ENCODE measurements at regions not wholly inside any gene's neighbourhood (a gene's known extent, or its start where the extent isn't known, plus 50 kb on each side); places are given as distances from the start of the nearest gene placed in this dataset.

DNA sequence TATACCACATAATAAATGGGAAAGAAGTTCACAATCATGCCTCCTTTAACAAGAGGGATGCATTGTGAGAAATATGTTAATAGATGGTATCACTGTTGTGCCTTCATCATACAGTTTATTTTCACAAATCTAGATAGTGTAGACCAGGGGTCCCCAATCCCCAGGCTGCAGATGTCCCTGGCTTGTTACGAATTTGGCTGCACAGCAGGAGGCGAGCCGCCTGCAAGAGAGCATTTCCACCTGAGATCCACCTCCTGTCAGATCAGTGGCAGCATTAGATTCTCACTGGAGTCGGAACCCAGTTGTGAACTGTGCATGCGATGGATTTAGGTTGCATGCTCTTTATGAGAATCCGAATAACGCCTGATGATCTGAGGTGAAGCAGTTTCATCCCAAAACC lies 361.9 kb upstream of the ZWINT start (continued):
- TF ChIP-seq, protein P1, sequence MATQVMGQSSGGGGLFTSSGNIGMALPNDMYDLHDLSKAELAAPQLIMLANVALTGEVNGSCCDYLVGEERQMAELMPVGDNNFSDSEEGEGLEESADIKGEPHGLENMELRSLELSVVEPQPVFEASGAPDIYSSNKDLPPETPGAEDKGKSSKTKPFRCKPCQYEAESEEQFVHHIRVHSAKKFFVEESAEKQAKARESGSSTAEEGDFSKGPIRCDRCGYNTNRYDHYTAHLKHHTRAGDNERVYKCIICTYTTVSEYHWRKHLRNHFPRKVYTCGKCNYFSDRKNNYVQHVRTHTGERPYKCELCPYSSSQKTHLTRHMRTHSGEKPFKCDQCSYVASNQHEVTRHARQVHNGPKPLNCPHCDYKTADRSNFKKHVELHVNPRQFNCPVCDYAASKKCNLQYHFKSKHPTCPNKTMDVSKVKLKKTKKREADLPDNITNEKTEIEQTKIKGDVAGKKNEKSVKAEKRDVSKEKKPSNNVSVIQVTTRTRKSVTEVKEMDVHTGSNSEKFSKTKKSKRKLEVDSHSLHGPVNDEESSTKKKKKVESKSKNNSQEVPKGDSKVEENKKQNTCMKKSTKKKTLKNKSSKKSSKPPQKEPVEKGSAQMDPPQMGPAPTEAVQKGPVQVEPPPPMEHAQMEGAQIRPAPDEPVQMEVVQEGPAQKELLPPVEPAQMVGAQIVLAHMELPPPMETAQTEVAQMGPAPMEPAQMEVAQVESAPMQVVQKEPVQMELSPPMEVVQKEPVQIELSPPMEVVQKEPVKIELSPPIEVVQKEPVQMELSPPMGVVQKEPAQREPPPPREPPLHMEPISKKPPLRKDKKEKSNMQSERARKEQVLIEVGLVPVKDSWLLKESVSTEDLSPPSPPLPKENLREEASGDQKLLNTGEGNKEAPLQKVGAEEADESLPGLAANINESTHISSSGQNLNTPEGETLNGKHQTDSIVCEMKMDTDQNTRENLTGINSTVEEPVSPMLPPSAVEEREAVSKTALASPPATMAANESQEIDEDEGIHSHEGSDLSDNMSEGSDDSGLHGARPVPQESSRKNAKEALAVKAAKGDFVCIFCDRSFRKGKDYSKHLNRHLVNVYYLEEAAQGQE (IDR thresholded peaks at IDR 0.05; ENCODE audit: unreplicated experiment), result no peak
- TF ChIP-seq, protein P2, sequence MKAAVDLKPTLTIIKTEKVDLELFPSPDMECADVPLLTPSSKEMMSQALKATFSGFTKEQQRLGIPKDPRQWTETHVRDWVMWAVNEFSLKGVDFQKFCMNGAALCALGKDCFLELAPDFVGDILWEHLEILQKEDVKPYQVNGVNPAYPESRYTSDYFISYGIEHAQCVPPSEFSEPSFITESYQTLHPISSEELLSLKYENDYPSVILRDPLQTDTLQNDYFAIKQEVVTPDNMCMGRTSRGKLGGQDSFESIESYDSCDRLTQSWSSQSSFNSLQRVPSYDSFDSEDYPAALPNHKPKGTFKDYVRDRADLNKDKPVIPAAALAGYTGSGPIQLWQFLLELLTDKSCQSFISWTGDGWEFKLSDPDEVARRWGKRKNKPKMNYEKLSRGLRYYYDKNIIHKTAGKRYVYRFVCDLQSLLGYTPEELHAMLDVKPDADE (IDR thresholded peaks at IDR 0.05), result no peak
- TF ChIP-seq, protein P3, sequence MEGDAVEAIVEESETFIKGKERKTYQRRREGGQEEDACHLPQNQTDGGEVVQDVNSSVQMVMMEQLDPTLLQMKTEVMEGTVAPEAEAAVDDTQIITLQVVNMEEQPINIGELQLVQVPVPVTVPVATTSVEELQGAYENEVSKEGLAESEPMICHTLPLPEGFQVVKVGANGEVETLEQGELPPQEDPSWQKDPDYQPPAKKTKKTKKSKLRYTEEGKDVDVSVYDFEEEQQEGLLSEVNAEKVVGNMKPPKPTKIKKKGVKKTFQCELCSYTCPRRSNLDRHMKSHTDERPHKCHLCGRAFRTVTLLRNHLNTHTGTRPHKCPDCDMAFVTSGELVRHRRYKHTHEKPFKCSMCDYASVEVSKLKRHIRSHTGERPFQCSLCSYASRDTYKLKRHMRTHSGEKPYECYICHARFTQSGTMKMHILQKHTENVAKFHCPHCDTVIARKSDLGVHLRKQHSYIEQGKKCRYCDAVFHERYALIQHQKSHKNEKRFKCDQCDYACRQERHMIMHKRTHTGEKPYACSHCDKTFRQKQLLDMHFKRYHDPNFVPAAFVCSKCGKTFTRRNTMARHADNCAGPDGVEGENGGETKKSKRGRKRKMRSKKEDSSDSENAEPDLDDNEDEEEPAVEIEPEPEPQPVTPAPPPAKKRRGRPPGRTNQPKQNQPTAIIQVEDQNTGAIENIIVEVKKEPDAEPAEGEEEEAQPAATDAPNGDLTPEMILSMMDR (conservative IDR thresholded peaks at IDR 0.05; ENCODE audit: low read depth in 2 of 2), result no peak
- TF ChIP-seq CREB1 (CRISPR knock-in tag; IDR thresholded peaks at IDR 0.05; ENCODE audit: low read depth) (no peak), ZNF331 (CRISPR knock-in tag; IDR thresholded peaks at IDR 0.05; ENCODE audit: low read depth) (no peak), EZH2phosphoT487 (IDR thresholded peaks at IDR 0.05; ENCODE audit: unreplicated experiment) (no peak)

DNA sequence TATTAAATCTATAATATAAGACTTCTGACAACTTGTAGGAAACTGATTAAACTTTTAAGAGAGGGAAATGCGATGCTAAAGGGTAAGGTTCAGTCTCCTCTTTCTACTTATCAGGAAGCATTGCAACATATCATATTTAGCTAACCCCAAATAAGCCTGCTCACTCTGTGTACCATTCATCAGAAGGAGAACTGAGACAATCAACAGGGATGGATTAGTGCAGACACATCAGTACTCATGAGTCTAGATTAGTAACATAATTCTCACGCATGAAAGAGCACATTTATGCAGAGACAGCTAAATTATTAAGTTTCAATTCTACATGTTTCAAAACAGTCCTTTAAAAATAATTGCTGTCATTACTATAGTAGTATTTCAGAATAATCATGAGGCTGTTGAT lies 354.2 kb upstream of the ZWINT start:
- no peaks in the 10 kb centered on the region for H3K79me2 ChIP-seq (replicated peaks; ENCODE audit: insufficient read depth)

More for the DNA sequence above, 354.2 kb upstream of the ZWINT start:
- H3K4me1 Mint-ChIP-seq, result no peaks in the 10 kb centered on the region
- Histone ChIP-seq H3K4me2 (no peak overlapping the region), H3K4me1 (ENCODE audit: insufficient read depth) (no peaks in the 10 kb centered on the region), H3K9me2 (ENCODE audit: insufficient read depth) (no peaks in the 10 kb centered on the region), H3F3A (replicated peaks; ENCODE audit: low read depth) (no peaks in the 10 kb centered on the region), H3K4me3 (no peak overlapping the region), H2AFZ (no peak overlapping the region), H3K27me3 (ENCODE audit: insufficient read depth) (no peaks in the 10 kb centered on the region), H4K20me1 (replicated peaks; ENCODE audit: insufficient read depth) (no peaks in the 10 kb centered on the region), H3K27ac (ENCODE audit: low read depth) (no peak overlapping the region), H3K36me3 (ENCODE audit: insufficient read depth) (no peaks in the 10 kb centered on the region)
- no peaks in the 10 kb centered on the region for H3K9me3 Mint-ChIP-seq
- ATAC-seq, result no peak
- no peak for DNase-seq (ENCODE audit: low spot score)
- H3K4me3 Mint-ChIP-seq, result no peak overlapping the region
- TF ChIP-seq EZH2phosphoT487 (IDR thresholded peaks at IDR 0.05; ENCODE audit: unreplicated experiment) (no peak), EZH2 (IDR thresholded peaks at IDR 0.05; ENCODE audit: low read depth, unreplicated experiment) (no peak), JUNB (IDR thresholded peaks at IDR 0.05; ENCODE audit: unreplicated experiment) (no peak)
- TF ChIP-seq, protein P2 (IDR thresholded peaks at IDR 0.05), result no peak
- TF ChIP-seq, protein P3 (conservative IDR thresholded peaks at IDR 0.05; ENCODE audit: low read depth in 2 of 2), result no peak
- no peaks in the 10 kb centered on the region for H3K36me3 Mint-ChIP-seq (ENCODE audit: low read depth)
- H3K27ac Mint-ChIP-seq, result no peak overlapping the region
- H3K27me3 Mint-ChIP-seq (ENCODE audit: insufficient read depth, low read depth, poor library complexity), result no peaks in the 10 kb centered on the region
